GM19455 (cell line): ENCODE measurements at regions not wholly inside any gene's neighbourhood (a gene's known extent, or its start where the extent isn't known, plus 50 kb on each side); places are given as distances from the start of the nearest gene placed in this dataset.

Experiments used
- ATAC-seq: cut with Tn5 transposase; IDR thresholded peaks from one replicate; pipeline ENCODE4 v1.9.1; 2021; ENCODE audit not compliant: unreplicated experiment

DNA sequence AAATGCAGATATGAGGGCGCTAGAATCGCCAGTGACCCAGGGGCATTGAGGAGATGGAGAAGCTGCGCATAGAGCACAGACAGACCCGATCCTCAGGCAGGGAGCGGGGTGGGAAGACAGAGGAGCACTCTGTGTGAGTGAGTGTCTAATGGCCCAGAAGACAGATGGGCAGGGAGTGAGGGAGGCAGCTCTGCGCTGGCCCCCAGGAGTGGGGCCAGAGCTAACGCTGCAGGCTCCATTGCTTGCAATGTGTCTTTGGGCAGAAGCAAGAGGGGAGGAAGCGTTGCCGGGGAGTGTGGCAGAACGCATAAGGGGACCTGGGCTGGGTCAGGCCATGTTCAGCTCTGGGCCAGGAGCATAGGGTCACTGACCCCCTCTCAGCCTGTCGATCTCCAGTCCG, 207.0 kb downstream of the TBXT start:
- no peak for ATAC-seq

DNA sequence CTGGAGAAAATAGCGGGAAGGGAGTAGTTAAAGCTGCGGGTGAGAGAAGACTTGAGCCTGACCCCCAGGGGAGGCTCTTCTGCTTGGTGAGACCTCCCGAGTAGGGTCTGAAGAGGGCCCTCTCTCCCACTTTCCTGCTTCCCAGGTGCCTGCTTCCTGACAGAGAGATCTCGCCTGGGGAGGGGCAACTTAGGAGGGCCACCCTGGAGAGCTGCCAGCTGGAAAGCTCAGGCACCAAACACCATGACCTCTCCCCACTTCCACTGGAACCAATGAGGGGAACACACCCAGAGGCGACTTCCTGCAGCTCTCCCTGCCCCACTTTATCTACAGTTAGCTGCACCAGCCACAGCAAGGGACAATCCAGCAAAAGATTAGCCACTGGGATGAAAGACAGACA, 208.0 kb downstream of the TBXT start:
- ATAC-seq = no peak

DNA sequence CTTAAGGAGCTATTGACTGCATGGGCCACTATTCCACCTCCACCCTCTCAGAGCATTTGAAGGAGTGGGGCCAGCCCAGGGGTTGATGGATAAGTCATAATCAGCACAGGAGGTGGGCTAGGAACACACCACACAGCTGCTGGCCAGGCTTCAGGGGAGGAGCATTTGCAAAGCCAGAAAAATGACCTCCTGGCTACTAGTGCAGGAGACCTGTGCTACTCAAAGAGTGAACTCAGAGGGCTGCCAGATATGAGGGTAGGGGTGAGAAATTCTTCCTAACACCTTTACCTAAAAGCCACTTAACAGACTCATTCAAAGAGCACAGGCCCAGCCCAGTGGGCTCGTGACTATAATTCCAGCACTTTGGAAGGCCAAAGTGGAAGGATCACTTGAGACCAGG, 210.8 kb downstream of the TBXT start:
- no peak for ATAC-seq

DNA sequence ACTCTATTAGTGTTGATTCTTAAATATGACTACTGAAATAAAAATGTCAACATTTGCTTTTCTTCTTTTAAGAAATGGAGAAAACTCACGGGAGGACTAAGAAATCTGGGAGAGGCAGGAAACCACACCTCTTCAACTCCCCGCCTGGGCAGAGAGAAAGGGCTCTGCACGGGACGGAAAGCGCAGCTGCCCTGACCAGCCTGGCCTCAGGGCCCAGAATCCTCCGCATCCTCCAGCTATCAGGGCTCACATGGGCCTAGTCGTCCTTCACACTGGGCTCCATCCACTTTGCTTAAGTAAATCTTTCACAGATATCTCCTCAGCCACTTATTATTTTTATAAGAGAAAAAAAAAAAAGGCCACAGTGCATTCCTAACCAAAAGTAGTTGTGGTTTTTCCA, 215.1 kb downstream of the TBXT start:
- no peak for ATAC-seq

DNA sequence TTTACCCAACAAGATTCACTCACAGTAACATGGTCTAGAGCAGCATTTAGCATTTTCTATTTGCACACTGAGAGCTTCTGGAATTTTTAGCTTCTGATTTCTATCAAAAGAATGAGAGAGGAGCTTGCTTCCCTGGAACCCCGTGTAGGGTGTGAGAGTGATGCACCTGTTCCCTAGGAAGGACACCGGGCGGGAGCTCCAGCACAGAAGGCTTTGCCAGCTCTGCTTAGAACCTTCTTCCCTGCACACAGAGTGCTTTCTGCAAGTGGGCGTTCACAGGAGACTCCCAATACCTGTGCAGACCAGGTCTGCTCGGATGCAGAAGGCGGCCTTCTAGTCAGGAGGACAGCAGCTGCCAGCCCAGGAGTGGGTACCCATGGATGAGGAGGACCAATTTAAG, 217.3 kb downstream of the TBXT start:
- ATAC-seq = no peak

DNA sequence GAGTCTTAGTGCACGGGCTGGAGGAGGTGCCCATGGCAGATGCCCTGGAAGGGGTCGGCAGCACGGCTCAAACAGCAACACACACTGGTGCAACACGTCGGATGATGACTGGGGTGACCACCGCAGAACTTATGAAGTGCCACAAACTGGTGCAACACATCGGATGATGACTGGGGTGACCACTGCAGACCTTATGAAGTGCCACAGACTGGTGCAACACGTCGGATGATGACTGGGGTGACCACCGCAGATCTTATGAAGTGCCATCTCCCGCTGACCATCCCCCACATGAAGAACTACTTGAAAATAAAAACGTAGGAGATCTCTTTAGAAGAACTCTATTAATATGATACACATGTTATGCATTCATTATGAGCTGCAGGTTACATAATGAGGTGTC, 218.3 kb downstream of the TBXT start:
- ATAC-seq = no peak

DNA sequence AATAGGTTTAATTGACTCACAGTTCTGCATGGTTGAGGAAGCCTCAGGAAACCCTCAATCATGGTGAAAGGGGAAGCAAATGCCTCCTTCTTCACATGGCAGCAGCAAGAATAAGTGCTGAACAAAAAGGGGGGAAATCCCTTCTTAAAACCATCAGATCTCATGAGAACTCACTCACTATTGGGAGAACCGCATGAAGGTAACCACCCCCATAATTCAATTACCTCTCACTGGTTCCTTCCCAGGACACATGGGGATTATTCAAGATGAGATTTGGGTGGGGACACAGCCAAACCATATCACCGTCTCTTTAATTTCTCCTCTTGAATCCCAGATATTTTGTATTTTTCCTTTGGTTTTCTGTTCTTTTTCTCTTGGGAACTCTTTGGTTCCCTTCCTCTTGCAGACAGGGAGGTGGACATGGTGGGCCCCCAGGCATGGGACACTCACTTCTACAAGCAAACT, 223.6 kb downstream of the TBXT start:
- no peak for ATAC-seq

DNA sequence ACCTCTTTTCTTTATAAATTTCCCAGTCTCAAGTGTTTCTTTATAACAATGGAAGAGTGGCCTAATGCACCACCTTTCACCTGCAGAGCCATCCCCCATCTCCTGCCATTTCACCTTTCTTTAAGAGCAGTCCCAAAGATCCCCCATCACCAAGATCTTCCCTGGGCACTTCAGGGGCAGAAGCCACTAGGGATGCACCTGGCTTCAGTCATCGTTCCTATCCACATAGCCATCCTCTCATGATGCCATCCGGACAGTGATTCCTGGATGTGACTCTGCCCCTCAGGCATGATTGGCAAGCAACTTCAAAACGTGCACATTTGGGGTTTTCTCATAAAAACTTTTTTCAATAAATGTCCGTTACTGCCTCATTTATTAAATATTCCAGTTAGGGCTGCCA, 225.9 kb downstream of the TBXT start:
- ATAC-seq = no peak

DNA sequence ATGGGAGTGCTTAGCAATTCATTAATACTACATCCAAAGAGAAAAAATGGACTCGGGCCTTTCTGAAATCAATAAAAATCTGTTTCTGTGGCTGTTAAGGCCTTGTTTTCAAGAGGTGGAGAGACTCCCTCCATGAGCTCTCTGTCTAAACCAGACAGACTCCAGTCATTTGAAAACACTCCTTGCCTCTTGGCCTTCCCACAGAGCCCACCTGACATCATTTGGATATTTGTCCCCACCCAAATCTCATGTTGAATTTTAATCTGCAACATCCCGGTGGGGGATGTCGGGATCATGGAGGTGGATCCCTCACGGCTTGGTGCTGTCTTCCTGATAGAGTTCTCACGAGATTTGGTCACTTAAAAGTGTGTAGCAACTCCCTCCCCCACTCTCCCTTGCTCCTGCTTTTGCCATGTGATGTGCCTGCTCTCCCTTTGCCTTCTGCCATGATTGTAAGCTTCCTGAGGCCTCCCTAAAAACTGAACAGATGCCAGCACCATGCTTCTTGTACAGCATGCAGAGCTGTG, 226.3 kb downstream of the TBXT start:
- no peak for ATAC-seq

DNA sequence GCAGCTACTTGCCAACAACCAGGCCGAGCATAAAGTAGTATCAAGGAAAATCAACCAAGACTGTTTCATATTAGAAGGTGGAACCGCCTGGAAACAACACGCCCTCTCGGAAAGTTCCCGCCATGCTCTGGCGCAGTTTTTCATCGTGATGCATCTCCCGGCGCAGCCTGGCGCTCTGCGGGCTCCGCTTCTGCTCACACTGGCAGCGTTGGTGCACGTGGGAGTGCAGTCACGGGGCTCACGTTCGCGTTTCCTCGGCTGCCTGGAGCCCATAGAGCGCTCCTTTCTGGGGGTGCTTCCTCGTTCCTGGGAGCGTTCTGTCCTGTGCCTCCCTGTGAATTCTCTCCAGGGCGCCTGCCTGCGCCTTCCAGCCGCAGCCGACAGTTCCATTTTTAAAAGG, 227.3 kb downstream of the TBXT start:
- no peak for ATAC-seq

DNA sequence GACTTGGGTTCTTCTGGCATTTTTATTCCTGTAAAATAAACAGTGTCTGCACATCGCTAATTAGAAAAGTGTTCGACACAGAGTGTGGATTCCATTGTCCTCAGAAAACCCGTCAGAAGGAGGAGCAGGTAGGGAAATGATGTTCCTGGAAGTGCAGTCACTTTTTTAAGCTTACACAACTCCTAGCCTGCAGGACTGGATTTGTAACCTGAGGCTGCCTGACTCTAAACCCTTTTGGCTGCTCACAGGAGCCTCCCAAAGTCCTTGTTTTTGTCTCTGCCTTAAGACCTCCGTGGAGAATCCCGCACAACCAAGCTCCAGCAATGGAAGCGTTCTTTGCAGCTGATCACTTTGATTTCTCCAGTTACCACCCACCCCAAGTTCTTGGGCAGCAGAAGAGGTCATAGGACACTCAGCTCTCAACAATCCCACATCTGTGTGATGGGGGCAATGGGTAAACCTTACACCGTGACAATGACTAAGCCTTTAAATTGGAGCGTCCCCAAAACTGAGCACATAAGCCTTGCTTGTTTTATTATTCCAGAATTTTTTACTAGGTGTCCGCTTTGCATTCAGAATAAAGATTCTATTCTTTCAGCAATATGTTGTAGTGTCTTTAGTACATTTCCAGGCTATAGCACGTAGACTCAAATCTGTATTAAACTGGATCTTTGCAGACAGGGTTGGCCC, 227.9 kb downstream of the TBXT start:
- ATAC-seq = no peak

DNA sequence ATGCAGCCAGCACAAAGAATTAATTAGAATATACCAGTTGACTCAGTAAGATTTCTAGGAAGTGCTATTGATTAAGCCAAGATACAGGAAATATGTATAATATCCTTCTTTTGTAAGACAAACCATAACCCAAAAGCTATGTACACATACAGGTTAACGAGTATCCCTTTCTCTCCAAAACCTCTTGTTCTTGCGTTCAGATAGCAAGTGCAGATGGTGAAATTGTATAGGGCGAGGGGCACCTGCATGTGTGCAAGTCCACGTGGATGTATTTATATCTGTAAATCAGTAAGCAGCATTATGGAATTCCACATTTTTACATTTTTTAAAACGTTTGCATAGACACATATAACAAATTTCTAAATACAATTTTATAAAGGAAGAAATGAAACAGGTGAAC, 228.6 kb downstream of the TBXT start:
- no peak for ATAC-seq

DNA sequence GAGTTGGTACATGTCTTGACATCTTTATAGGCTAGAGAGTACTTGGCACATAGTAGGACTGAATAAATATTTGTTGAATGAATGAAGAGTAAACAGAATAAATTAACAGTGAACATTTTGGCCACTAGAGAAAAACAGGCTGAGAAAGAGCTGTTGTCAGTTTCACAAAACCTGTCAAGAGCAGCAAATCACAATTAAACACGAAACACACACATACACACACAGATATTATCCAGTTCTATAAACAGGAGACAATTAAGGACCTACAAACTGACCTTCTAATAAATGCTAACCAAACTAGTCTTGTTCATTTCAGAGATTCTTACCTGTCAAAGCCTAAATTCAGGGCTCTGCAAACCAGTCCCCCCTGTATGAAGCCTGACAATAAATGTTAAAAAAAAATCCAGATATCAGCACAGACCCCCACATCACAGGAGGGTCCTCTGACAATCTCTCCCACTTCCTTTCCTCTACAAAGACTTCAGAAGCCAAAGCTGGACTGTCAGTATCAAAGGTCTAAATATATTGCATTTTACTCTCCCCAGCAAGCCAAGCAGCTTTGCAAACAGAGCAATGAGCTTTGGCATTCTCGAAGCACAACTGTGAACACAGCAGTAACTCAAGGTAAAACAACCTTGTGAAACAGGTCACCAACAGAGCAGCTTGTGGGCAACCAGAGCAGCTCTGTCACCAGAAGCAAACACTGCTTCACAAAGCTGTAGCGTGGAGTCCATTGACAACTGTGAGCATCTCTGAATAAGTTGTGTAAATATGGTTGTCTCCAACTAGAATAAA, 229.9 kb downstream of the TBXT start:
- ATAC-seq = no peak

DNA sequence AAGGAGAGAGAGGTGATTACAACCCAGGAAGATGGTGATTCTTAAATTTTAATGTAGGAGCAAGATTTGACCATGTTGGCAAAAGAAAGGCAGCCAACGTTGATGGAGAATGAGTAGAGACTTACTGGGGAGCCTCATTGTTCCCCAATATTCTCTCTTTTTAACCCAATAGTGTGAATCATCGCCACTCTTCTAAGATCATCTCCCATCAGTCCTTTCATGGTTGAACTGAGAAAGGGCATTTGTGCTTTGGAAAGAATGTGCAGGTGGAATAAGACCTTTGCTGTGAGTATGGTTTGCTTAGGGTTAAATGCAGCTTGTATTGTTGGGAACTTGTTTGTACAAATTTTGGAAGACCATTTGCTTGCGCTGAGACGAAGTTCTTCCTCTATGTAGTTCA, 231.0 kb downstream of the TBXT start:
- ATAC-seq = no peak

DNA sequence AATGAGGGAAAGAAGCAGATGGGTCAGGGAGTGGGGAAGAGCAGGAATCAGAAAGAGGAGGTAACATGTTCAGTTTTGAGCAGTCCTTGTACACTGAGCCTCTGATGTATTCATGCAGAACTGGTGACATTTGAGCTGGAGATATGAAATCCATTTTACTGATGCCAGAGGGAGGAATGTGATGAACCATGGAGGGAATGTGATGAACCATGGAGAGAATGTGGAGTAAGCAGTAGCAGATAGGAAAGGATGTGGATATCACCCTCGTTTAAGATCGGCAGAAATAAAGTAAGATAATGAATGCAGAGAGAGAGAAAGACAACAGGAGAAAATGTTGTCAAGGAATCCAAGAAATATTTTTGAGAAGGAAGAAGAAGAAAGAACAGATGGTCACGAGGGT, 231.6 kb downstream of the TBXT start:
- no peak for ATAC-seq

DNA sequence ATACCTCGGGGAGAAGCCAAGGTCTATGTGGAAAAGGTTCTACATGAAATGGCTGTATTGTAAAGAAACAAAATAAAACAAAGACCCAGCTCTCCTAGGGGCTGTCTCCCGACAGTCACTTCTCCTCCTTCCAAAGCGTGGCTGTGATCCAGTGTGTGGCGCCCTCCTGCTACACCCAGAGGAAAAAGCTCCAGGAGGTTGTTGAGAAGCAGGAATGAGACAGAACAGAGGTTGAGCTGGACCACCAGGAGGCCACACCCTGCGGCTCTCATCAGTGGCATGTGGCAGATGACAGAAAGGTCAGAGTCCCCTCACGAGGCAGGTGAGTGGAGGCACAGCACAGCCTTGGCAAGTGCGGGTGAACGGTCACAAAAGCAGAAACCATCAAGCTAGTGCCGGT, 236.0 kb downstream of the TBXT start:
- no peak for ATAC-seq

DNA sequence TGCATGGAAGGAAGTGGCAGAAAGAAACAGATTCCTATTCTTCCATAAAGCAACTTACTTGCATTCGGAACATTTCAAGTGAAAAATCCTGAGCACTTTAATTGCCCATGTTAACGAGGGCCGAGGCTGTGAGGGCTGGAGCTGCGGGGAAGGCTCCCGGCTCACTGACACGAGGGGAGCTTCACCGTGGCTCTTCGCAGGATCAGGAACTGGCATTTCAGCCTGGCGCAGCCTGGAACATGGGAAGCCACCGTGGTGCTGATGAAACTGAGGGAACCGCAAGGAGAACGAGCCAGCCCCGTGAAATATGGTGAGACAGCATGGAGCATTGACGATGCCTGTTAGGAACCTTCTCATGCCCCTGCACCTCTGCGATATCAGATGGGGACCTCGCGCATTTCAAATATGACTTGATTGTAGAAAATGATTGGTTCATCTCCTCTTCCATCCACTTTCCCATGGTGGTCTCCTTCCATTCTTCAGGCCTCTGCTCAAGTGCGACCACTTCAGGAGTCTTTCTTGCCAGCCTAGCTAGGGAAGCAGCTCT, 236.9 kb downstream of the TBXT start:
- no peak for ATAC-seq

DNA sequence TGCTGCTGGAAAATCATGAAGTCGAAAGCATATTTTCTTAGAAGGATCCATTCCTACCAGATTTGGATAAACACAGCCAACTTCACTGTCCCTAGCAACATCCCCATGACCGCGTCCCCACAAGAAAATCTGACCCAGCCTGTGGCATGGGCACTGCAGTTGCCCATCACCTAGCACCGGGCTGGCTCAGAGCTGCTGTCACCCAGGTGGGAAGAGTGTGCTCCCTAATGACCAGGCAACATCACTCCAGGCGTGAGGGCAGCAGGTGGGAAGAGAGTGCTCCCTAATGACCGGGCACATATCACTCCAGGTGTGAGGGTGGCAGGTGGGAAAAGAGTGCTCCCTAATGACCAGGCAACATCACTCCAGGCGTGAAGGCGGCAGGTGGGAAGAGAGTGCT, 238.0 kb downstream of the TBXT start:
- ATAC-seq = no peak

DNA sequence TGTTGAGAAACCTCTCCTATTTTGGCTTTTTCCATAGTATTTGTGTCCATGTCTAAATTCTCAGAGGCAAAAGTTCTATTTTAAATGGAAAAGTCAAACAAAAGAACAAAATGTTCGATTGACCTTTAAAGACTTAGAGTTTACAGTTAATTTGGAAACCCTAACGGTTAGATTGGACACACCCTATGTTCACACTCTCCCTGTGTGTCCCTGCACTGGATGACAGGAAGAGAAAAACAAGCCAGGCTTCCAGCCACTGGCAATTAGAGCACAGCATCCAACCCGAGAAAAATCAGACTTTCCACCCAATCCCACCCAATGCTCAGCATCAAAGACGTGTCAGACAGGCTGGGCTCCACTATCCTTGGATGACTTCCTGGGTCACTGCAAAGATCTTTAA, 241.3 kb downstream of the TBXT start:
- ATAC-seq = no peak

DNA sequence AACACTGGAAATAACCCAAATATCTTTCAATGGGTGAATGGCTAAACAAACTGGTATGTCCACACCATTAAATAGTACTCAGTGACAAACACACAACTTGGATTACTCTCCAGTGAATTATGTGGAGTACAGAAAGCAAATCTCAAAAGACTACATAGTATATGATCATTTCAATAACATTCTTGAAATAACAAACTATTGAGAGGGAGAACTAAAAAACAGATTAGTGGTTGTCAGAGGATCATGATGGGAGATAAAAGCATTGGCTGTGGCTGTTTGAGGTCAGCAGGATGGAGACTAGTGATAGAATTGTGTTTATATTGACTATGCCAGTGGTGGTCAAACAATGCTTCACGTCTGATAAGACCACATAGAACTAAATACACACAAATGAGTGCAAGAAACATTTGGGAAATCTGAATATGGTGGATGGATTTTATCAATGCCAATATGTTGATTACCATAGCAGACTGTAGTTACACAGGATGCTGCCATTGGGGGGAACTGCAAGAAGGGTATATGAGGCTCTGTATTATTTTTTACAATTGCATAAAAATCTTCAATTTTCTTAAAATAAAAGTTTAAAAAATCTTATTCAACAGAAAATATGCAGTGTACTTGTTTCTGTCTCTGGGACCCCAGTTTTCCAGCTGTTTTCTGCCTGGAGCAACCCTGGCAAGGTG, 242.0 kb downstream of the TBXT start:
- no peak for ATAC-seq

DNA sequence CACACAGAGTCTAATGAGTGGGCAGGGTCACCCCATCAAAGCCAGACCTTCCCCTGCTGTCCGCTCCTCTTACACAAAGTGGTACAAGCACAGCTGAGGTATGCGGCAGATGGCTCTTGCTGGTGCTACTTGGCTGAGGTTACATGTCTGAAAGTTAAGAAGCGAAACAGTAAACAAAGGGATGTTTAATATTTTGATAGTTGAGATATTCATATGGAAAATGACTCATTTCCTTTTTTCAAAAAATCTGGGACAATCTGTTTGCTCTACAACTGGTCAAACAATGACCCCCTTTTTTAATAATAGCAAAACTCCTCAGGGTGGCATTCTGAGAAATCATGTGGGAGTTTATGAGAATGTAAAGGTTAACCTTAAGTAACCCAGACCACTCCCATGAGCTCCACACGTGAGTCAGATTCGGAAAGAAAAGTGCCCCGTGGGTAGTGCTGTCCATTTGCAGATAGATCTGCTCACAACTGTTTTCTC, 245.3 kb downstream of the TBXT start:
- no peak for ATAC-seq
